K562 (cell line): ENCODE measurements at regions not wholly inside any gene's neighbourhood (a gene's known extent, or its start where the extent isn't known, plus 50 kb on each side); places are given as distances from the start of the nearest gene placed in this dataset.

Source experiments
- ATF1 ChIP-seq, 2 experiments: fragments of 450-650 bp in 1 of 2; IDR thresholded peaks; 2 replicates each; pipeline ENCODE4 v1.6.1; 2016; ENCODE audit warnings: missing compliant biosample characterization in 1 of 2, missing genetic modification characterization in 1 of 2
- CREBBP ChIP-seq: IDR thresholded peaks from one replicate; pipeline ENCODE4 v1.6.1; 2012; ENCODE audit warnings: low read depth, mild to moderate bottlenecking, control low read depth, inconsistent platforms, low read length
- EHMT2 ChIP-seq: fragments of 450-650 bp; IDR thresholded peaks from 2 replicates; pipeline ENCODE4 v1.6.1; 2018; ENCODE audit warnings: antibody characterized with exemption
- EP400 ChIP-seq: fragments of 450-650 bp; IDR thresholded peaks from 2 replicates; pipeline ENCODE4 v1.6.1; 2017; ENCODE audit warnings: antibody characterized with exemption, mild to moderate bottlenecking, moderate library complexity
- MYC ChIP-seq, 2 experiments: fragments of 250-450 bp in 1 of 2; sonication (Bioruptor Pico) in 1 of 2; IDR thresholded peaks; 2 replicates each; pipeline versions ENCODE4 v1.5.1 to v1.6.1; 2012 to 2021; ENCODE audit warnings: low read depth in 2 of 2, borderline replicate concordance in 1 of 2, improper control_type of control experiment in 1 of 2, low read length in 1 of 2, mild to moderate bottlenecking in 1 of 2, moderate library complexity in 1 of 2
- NBN ChIP-seq: fragments of 450-650 bp; IDR thresholded peaks from 2 replicates; pipeline ENCODE4 v1.6.1; 2016; ENCODE audit warnings: low read depth, mild to moderate bottlenecking
- NFE2 ChIP-seq: IDR thresholded peaks from 2 replicates; pipeline ENCODE4 v1.6.1; 2014; ENCODE audit warnings: antibody characterized with exemption, low read depth
- RHOXF2B ChIP-seq: fragments of 250-450 bp; sonication (Bioruptor Pico); conservative IDR thresholded peaks from 2 replicates; pipeline ENCODE4 v1.5.1; 2021
- TAL1 ChIP-seq: fragments of 450-650 bp; IDR thresholded peaks from 2 replicates; pipeline ENCODE4 v1.6.1; 2016; ENCODE audit warnings: mild to moderate bottlenecking
- TRIM24 ChIP-seq, 2 experiments: fragments of 450-650 bp; IDR thresholded peaks; 2 replicates each; pipeline ENCODE4 v1.6.1; 2016
- ZNF121 ChIP-seq: sonication (generic); formaldehyde crosslinking; conservative IDR thresholded peaks from 2 replicates; pipeline ENCODE4 v1.8.0; 2022; ENCODE audit warnings: missing genetic modification reagents
- ZNF24 ChIP-seq: fragments of 450-650 bp; IDR thresholded peaks from 2 replicates; pipeline ENCODE4 v1.6.1; 2016
- ZNF3 ChIP-seq: fragments of 250-450 bp; sonication (Bioruptor Pico); IDR thresholded peaks from 2 replicates; pipeline ENCODE4 v1.5.0; 2021; ENCODE audit warnings: mild to moderate bottlenecking, moderate library complexity
- TF ChIP-seq, protein P1 (sequence below): sonication (generic); formaldehyde crosslinking; IDR thresholded peaks from 2 replicates; pipeline ENCODE4 v1.8.1; 2023; ENCODE audit warnings: mild to moderate bottlenecking, missing genetic modification reagents, moderate library complexity
- TF ChIP-seq, protein P2 (sequence below), 2 experiments: fragments of 450-650 bp in 1 of 2; sonication (generic) in 1 of 2; formaldehyde crosslinking; conservative IDR thresholded peaks; 2 replicates each; pipeline versions ENCODE4 v1.4.0 to v1.8.1; 2020 to 2022; ENCODE audit warnings: mild to moderate bottlenecking in 1 of 2, missing genetic modification reagents in 1 of 2
- TF ChIP-seq, protein P3 (sequence below): fragments of 150-350 bp; IDR thresholded peaks from 2 replicates; pipeline ENCODE4 v1.6.1; 2014; ENCODE audit warnings: low read depth, mild to moderate bottlenecking, low read length, borderline replicate concordance

DNA sequence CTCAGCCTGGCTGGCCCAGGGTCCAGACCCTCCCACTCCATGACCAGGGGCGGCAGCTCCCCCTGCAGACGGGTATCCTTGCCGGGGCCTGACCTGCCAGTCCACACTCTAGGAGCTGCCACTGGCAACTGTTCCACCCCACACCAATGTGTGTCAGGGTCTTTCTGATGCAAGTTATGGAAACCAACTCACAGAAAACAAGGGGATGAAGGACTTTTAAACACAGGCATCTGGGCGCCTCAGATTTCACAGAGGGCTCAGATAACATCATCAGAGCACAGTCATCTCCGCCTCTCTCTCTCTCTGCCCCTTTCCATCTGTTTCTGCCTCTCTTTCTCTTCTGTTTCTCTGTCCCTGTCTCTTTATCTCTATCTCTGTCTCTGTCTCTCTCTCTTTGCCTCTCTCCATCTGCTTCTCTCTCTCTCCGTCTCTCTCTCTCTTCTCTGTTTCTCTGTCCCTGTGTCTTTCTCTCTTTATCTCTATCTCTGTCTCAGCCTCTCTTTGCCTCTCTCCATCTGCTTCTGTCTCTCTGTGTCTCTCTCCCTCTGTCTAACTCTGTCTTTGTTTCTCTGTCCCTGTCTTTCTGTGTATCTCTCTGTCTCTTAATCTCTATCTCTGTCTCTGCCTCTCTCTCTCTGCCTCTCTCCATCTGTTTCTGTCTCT, 67.4 kb upstream of the FBRSL1 start (continued):
- peak; percentile 49; the same call in 1 of the 2 replicates for TF ChIP-seq MYC (IDR thresholded peaks at IDR 0.05; ENCODE audit: low read depth, low read length)
- no peak for TF ChIP-seq MYC (CRISPR knock-in tag; IDR thresholded peaks at IDR 0.05; ENCODE audit: borderline replicate concordance, low read depth)
- peak; percentile 44; the same call in 1 of the 2 replicates for TF ChIP-seq EP400
- peak; percentile 74 for TF ChIP-seq TAL1
- TF ChIP-seq, protein P1, sequence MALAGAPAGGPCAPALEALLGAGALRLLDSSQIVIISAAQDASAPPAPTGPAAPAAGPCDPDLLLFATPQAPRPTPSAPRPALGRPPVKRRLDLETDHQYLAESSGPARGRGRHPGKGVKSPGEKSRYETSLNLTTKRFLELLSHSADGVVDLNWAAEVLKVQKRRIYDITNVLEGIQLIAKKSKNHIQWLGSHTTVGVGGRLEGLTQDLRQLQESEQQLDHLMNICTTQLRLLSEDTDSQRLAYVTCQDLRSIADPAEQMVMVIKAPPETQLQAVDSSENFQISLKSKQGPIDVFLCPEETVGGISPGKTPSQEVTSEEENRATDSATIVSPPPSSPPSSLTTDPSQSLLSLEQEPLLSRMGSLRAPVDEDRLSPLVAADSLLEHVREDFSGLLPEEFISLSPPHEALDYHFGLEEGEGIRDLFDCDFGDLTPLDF: no peak
- TF ChIP-seq, protein P2, sequence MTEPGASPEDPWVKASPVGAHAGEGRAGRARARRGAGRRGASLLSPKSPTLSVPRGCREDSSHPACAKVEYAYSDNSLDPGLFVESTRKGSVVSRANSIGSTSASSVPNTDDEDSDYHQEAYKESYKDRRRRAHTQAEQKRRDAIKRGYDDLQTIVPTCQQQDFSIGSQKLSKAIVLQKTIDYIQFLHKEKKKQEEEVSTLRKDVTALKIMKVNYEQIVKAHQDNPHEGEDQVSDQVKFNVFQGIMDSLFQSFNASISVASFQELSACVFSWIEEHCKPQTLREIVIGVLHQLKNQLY (CRISPR knock-in tag; conservative IDR thresholded peaks at IDR 0.05): no peak
- TF ChIP-seq NFE2: peak; percentile 30; the same call in 1 of the 2 replicates
- TF ChIP-seq ZNF121 (CRISPR knock-in tag): no peak
- peak; percentile 69 to 89; a peak in 2 of 4 replicates for TF ChIP-seq TRIM24 (IDR thresholded peaks at IDR 0.05)
- no peak for TF ChIP-seq RHOXF2B (CRISPR knock-in tag)
- TF ChIP-seq ZNF3: no peak
- no peak for TF ChIP-seq ATF1 (CRISPR knock-in tag; IDR thresholded peaks at IDR 0.05)
- no peak for TF ChIP-seq ATF1 (tag; IDR thresholded peaks at IDR 0.05)
- TF ChIP-seq, protein P3, sequence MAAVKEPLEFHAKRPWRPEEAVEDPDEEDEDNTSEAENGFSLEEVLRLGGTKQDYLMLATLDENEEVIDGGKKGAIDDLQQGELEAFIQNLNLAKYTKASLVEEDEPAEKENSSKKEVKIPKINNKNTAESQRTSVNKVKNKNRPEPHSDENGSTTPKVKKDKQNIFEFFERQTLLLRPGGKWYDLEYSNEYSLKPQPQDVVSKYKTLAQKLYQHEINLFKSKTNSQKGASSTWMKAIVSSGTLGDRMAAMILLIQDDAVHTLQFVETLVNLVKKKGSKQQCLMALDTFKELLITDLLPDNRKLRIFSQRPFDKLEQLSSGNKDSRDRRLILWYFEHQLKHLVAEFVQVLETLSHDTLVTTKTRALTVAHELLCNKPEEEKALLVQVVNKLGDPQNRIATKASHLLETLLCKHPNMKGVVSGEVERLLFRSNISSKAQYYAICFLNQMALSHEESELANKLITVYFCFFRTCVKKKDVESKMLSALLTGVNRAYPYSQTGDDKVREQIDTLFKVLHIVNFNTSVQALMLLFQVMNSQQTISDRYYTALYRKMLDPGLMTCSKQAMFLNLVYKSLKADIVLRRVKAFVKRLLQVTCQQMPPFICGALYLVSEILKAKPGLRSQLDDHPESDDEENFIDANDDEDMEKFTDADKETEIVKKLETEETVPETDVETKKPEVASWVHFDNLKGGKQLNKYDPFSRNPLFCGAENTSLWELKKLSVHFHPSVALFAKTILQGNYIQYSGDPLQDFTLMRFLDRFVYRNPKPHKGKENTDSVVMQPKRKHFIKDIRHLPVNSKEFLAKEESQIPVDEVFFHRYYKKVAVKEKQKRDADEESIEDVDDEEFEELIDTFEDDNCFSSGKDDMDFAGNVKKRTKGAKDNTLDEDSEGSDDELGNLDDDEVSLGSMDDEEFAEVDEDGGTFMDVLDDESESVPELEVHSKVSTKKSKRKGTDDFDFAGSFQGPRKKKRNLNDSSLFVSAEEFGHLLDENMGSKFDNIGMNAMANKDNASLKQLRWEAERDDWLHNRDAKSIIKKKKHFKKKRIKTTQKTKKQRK: no peak
- TF ChIP-seq NBN: peak; percentile 31; the same call in 1 of the 2 replicates
- TF ChIP-seq CREBBP: no peak
- TF ChIP-seq ZNF24: no peak
- 0 out of 2 replicates have a peak, but pooled peaks have one; percentile 24 for TF ChIP-seq EHMT2
